Adrenal gland (tissue), 9 donors: ENCODE measurements at regions not wholly inside any gene's neighbourhood (a gene's known extent, or its start where the extent isn't known, plus 50 kb on each side); places are given as distances from the start of the nearest gene placed in this dataset.
"Not testable (repeated sequence)": the region's sequence is repeated elsewhere in the genome, so short reads cannot be mapped to it uniquely, and the experiment has no call there.

ENCODE experiments used
- DNase-seq, 7 donors: peaks; one replicate each; pipeline ENCODE4 v3.0.0-alpha.2; 2019 to 2020
- H3K27ac ChIP-seq, 5 donors: fragments of 200-600 bp; sonication (generic) in 4 of 5; 1 replicate in 3 of 5; 2 replicates in 2 of 5; pipeline versions ENCODE4 v1.5.1 to v1.8.0; 2016 to 2020; ENCODE audit warnings: mild to moderate bottlenecking in 1 of 5
- H3K27me3 ChIP-seq: fragments of 200-600 bp; 2 replicates; pipeline ENCODE4 v1.8.0; 2021
- H3K36me3 ChIP-seq, 2 donors: fragments of 200-600 bp; replicated peaks in 1 of 2; 1 replicate in 1 of 2; 2 replicates in 1 of 2; pipeline versions ENCODE4 v1.5.1 to v1.8.0; 2018 to 2022
- H3K4me1 ChIP-seq, 2 donors: fragments of 200-600 bp; replicated peaks in 1 of 2; 1 replicate in 1 of 2; 2 replicates in 1 of 2; pipeline versions ENCODE4 v1.5.1 to v1.8.0; 2018 to 2021
- H3K4me3 ChIP-seq, 4 donors: fragments of 200-600 bp; sonication (generic) in 3 of 4; one replicate each; pipeline ENCODE4 v1.5.1; 2016 to 2018
- H3K9me3 ChIP-seq, 3 donors: fragments of 200-600 bp; sonication (generic) in 1 of 3; replicated peaks in 1 of 3; 1 replicate in 2 of 3; 2 replicates in 1 of 3; pipeline versions ENCODE4 v1.5.1 to v1.8.0; 2016 to 2021
- WGBS, 4 donors: extraction: QIAGEN DNeasy Blood & Tissue Kit in 2 of 4; methylation state at CpG; one replicate each; pipeline versions ENCODE4 v1.1.5 to v1.1.7; 2013 to 2017; 5-methylcytosine and 5-hydroxymethylcytosine counted together
- intact Hi-C, 2 donors: fragments of 100-400 bp; cut with DNase I; formaldehyde crosslinking; loops; one replicate each; pipeline versions ENCODE4 v1.14.1 to v1.15.0; 2022 to 2023
- donor health status: healthy with polysubstance abuse.
- donor health status: Bipolar disorder and iron deficiency.
- donor health status: DM: yes; HTN: yes; CAD: no.
- donor health status: DM: no; HTN: no; CAD: no.
- donor health status: DM: no; HTN: no; CAD: no.

DNA sequence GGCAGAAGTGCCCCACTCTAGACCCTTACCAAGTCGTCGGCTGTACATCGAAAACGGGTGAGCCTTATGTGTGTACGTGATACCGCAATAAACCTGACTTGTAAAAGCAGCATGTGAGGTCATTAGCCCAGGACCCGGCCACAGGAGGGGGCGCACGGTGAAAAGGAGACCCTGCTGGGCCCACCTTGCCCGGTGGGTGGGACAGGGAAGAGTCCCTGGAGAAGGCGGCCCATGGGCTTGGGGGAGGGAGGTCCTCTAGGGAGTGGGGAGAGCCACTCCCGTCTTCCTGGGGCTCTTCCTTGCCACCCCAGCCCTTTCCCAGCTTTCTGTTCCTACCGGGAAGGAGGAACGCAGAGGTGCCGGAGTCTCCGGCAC is 188.8 kb downstream of the NPIPB11 start:
- H3K36me3 ChIP-seq, H3K27ac ChIP-seq, H3K4me1 ChIP-seq, intact Hi-C loops, DNase-seq, H3K9me3 ChIP-seq, H3K27me3 ChIP-seq, H3K4me3 ChIP-seq: not testable (repeated sequence)
- 88 to 96% (median 93%) methylated on average over 12 to 14 of the region's 16 CpGs for WGBS, 4 donors

DNA sequence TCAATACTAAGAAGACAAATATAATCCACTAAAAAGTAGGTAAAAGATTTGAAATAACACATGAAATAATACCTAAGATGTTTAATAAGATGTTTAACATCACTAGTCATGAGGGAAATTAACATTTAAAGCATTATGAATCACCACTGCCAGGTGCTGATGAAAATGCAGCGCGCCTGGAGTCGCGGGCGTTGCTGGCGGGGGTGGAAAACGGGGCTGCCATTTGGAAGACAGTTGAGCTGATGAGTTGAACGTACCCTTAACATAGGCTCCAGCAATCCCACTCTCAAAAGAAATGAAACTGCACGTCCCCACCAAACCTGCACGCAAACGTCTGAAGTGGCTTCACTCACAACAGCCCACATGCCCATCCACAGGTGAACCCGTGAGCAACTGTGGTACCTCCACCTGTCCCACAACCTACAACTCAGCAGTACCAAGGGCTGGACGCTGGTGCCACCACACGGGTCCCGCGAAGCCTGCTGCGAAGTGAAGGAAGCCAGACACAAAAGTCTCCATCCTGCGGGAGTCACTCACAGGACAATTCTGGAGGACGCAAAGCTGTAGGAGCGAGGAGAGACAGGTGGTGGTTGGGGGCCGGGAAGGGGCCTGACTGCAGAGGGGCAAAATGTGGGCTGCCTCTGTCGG is 189.3 kb downstream of the NPIPB11 start:
- intact Hi-C loops, H3K36me3 ChIP-seq, H3K4me3 ChIP-seq, H3K27me3 ChIP-seq, H3K4me1 ChIP-seq, H3K9me3 ChIP-seq, H3K27ac ChIP-seq: not testable (repeated sequence)
- peak in 1 of 7 donors; percentile 11 for DNase-seq
- 91 to 94% (median 93%) methylated on average over 19 to 22 of the region's 22 CpGs for WGBS, 4 donors

DNA sequence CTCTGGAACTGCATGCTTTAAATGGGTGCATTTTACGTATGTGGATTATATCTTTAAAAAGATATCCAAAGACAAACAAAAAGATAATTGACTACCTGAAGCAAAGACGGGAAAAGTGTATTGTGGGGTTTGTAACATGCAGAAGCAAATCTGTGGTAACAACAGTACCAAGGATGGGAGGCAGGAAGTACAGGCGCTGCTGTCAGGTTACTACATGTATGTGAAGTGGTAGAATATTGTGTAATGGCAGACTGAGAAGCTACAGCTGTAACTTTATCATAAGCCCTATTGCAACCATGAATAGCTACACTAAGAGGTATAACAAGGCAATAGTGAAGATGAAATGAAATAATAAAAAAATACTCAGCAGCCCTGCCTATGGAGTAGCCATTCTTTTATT is 192.7 kb downstream of the NPIPB11 start:
- WGBS, 4 donors, result 84 to 95% (median 91%) methylated on average over 3 of the region's 3 CpGs

DNA sequence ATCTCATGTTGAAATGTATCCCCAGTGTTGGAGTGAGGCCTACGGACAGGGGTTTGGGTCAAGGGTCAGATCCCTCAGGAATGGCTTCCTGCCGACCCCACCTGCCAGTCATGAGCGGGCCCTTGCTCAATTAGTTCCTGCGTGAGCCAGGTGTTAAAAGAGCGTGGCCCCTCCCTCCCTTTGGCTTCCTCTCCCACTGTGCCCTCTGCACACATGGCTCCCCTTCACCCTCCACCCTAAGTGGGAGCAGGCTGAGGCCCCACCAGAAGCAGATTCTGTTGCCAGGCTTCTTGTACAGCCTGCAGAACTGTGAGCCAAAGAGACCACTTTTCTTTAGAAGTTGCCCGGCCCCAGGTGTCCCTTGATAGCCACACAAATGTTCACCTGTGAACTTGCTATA is 193.3 kb downstream of the NPIPB11 start:
- H3K27me3 ChIP-seq, intact Hi-C loops, H3K36me3 ChIP-seq, H3K9me3 ChIP-seq, H3K4me1 ChIP-seq, H3K4me3 ChIP-seq, H3K27ac ChIP-seq: not testable (repeated sequence)
- 81 to 100% (median 92%) methylated on average over 2 to 6 of the region's 6 CpGs for WGBS, 4 donors
- peak in 1 of 7 donors; percentile 40 for DNase-seq

More for the DNA sequence above, 192.7 kb downstream of the NPIPB11 start:
- H3K27ac ChIP-seq, H3K36me3 ChIP-seq, intact Hi-C loops, H3K4me1 ChIP-seq, H3K4me3 ChIP-seq, H3K27me3 ChIP-seq, H3K9me3 ChIP-seq: not testable (repeated sequence)
- DNase-seq, result peak in 1 of 7 donors; percentile 7

DNA sequence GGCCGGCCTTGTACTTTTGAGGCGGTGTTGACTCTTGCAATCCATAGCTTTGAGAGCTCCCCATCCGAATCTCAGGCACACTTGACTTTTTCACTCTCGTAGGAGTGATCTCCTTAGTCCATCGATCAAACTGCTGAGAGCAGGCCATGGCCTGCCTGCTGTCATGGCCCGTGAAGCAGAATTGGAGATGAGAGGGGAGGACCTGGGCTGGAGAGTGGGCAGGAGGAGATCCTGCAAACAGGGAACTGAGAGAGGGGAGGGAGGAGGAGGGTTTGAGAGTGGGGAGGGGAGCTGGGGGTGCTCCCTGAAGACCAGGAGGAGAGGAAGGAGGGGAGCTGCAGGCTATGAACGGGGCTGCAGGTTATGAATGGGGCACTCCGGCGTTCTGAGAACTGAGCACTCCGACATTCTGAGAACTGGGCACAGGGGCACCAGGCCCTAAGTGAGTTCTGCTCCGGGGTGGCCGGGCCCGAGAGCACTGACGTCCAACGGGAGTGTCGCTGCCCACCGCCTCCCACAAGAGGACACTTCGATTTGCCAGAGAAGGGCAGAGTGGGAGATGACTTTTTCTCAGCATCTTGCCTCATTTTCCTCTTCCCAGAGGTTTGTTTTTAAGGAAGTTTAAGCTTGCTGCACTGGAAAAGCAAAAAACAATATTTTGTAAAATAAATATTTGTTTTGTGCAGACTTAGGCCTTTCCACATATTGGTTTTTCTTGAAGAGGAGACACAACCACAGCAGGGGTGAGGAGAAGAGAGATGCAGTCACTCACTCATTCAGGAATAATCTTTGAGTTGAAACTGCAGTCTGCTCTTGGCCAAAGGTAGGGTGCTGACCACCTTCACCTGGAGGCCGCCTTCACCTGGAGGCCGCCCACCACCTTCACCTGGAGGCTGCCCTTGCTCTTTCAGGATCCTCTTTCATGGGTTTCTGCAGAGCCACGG is 194.2 kb downstream of the NPIPB11 start:
- DNase-seq, result peak in 1 of 7 donors; percentile 27
- H3K9me3 ChIP-seq, H3K27ac ChIP-seq, H3K4me1 ChIP-seq, intact Hi-C loops, H3K27me3 ChIP-seq, H3K36me3 ChIP-seq, H3K4me3 ChIP-seq: not testable (repeated sequence)
- 88 to 95% (median 91%) methylated on average over 19 to 21 of the region's 21 CpGs for WGBS, 4 donors

DNA sequence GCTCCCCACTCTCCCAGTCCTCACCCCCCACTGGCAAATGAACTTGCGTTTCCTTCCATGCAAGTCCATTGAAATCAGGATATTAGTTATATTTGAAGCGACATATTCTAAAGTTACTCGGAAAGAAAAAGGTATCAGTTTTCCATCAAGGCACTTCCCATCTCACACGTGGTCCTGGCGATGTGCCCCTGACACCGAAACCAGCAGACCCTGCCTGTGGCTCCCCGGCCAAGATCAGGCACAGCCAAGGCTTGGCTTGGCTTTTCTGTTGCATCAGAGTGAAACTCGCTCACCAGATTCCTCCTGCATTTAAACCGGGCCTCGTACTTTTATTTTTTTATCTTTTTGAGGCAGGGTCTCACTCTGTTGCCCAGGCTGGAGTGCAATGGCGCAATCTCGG is 195.1 kb downstream of the NPIPB11 start:
- H3K4me3 ChIP-seq, H3K36me3 ChIP-seq, intact Hi-C loops, H3K9me3 ChIP-seq, H3K27me3 ChIP-seq, H3K27ac ChIP-seq, H3K4me1 ChIP-seq: not testable (repeated sequence)
- peak in 2 of 7 donors; percentile 4 to 33 for DNase-seq
- 83 to 96% (median 90%) methylated on average over 11 to 12 of the region's 12 CpGs for WGBS, 4 donors

DNA sequence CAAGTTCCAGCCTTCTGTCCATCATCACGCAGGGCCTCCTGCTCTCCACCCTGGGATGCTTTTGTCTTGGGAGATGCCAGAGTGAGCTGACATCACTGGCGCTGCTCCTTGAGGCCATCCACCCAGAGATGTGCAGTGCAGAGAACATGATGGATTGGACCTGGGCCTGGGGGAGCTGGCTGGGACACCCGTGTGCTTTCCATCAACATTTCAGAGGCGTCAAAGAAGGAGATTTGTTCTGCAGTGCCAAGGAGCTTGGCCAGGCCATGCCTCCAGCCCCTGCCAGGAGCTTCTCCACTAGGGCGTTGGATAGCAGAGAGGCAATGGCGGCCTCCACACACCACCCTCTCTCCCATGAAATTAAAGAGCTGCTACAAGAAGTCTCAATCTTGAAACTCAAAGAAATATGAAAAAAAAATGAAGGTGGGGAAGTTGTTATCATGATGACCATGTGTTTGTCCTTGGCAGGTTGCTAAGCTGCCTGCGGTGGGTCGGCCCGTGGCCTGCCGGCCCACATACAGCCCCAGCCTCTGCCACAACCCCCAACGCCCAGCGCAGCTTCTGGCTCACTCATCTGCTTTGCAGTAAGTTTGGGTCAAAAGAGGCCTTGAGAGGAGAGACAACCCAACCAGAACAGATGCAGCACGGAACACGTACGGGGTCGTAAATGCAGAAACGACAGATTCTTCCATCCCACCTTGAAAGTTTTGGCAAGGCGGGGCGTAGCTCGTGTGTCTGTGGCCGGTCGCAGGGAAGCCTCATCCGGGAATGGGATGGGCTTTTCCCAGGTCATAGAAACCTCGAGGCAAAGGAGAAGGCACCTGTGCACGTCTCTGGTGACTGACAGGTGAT is 196.0 kb downstream of the NPIPB11 start:
- H3K9me3 ChIP-seq, H3K27ac ChIP-seq, H3K36me3 ChIP-seq, H3K4me1 ChIP-seq, intact Hi-C loops, H3K27me3 ChIP-seq, H3K4me3 ChIP-seq: not testable (repeated sequence)
- 76 to 82% (median 78%) methylated on average over 17 to 22 of the region's 25 CpGs for WGBS, 4 donors
- DNase-seq, result peak in 2 of 7 donors; percentile 10 to 41

DNA sequence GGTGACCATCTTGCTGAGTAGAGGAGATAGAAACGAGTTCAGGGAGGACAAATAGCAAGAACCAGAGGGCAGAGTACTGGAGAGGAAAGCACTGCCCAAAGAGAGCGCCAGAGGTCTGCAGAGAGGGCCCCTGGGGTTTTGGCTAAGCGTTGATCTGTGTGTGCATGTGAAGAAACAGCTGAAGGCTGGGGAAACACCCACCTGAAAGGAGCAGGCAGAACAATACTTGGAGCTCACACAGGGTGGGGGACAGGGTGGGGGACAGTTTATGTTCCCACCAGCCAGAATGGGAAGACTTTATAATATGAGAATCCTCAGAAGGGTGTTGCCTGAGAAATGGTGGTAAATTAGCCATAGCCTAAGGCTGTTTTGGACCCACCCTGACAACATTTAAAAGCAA is 200.4 kb downstream of the NPIPB11 start:
- H3K4me3 ChIP-seq, H3K4me1 ChIP-seq, H3K36me3 ChIP-seq, intact Hi-C loops, H3K27me3 ChIP-seq, H3K27ac ChIP-seq, H3K9me3 ChIP-seq: not testable (repeated sequence)
- WGBS, 4 donors, result 73 to 78% (median 75%) methylated on average over 3 of the region's 3 CpGs
- peak in 2 of 7 donors; percentile 3 to 27 for DNase-seq

DNA sequence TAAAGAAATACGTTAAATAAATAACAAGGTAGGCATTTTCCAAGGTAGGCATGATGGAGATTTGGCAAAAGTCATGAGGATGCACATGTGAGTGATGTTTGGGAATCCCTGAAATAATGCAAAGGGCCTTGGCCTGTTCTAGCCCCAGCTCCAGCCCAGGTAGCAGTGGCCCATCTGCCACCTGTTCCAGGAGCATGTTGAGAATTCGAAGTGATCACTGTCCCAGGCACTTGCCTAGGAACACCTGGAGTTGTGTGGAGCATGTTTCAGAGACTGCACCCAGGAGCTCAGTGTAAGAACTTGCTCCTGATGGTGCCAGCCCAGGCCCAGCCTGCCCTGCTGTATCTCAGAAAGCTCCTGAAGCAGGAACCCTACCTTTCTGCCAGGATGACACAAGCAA is 201.4 kb downstream of the NPIPB11 start:
- WGBS, 4 donors, result 85 to 96% (median 93%) methylated on average over 2 of the region's 2 CpGs
- H3K27ac ChIP-seq, H3K4me3 ChIP-seq, H3K9me3 ChIP-seq, H3K27me3 ChIP-seq, intact Hi-C loops, H3K36me3 ChIP-seq: not testable (repeated sequence)
- H3K4me1 ChIP-seq, result peaks cover 0 to 15% of the 10 kb centered on the region in 2 donors
- peak in 3 of 7 donors; percentile 4 to 36 (median 8) for DNase-seq
